Stimulated activated CD8-positive, alpha-beta memory T cell treated with anti-CD3 and anti-CD28 coated beads, Interleukin-4, amount 100 ng/mL, for 4 hours (primary cell): ENCODE measurements at regions not wholly inside any gene's neighbourhood (a gene's known extent, or its start where the extent isn't known, plus 50 kb on each side); places are given as distances from the start of the nearest gene placed in this dataset.
A peak's percentile ranks its signal among the peaks of the same experiment; 100 is the strongest.

Experiments
- DNase-seq, 2 donors: peaks; one replicate each; pipeline ENCODE4 v3.0.0-alpha.2; 2020; ENCODE audit warnings: low read depth in 2 of 2, low spot score in 1 of 2

- peak in 1 of 2 donors; percentile 34 for DNase-seq
Observed at GRCh38 chr13:40485611-40486517, 180.6 kb downstream of the FOXO1 start.

GRCh38 chr13:40486518-40487163 lies 179.8 kb downstream of the FOXO1 start:
- no peak for DNase-seq

GRCh38 chr13:40488869-40489391 lies 177.5 kb downstream of the FOXO1 start:
- DNase-seq = no peak

- no peak for DNase-seq
Observed at GRCh38 chr13:40490086-40490758, 176.2 kb downstream of the FOXO1 start.

GRCh38 chr13:40492511-40492910 lies 173.9 kb downstream of the FOXO1 start:
- DNase-seq = no peak

GRCh38 chr13:40494513-40494912 lies 171.9 kb downstream of the FOXO1 start:
- no peak for DNase-seq

- no peak for DNase-seq
Observed at GRCh38 chr13:40494946-40495620, 171.4 kb downstream of the FOXO1 start.

GRCh38 chr13:40495621-40496001 lies 170.8 kb downstream of the FOXO1 start:
- no peak for DNase-seq

- DNase-seq = no peak
Observed at GRCh38 chr13:40496035-40496810, 170.2 kb downstream of the FOXO1 start.

- DNase-seq = no peak
Observed at GRCh38 chr13:40498461-40498860, 168.0 kb downstream of the FOXO1 start.

- DNase-seq = no peak
Observed at GRCh38 chr13:40502236-40502635, 164.2 kb downstream of the FOXO1 start.

- no peak for DNase-seq
Observed at GRCh38 chr13:40503011-40503410, 163.4 kb downstream of the FOXO1 start.

GRCh38 chr13:40503966-40504591 lies 162.4 kb downstream of the FOXO1 start:
- DNase-seq = no peak

GRCh38 chr13:40504641-40505040 lies 161.8 kb downstream of the FOXO1 start:
- no peak for DNase-seq

- no peak for DNase-seq
Observed at GRCh38 chr13:40505196-40505595, 161.2 kb downstream of the FOXO1 start.
